Hepatocyte (in vitro differentiated cells): ENCODE measurements at regions not wholly inside any gene's neighbourhood (a gene's known extent, or its start where the extent isn't known, plus 50 kb on each side); places are given as distances from the start of the nearest gene placed in this dataset.

Source experiments
- CTCF ChIP-seq: fragments of 200-600 bp; sonication (generic); IDR thresholded peaks from 2 replicates; pipeline ENCODE4 v1.5.1; 2016; ENCODE audit warnings: antibody characterized with exemption, mild to moderate bottlenecking; ENCODE audit not compliant: poor library complexity
- EZH2 ChIP-seq: fragments of 200-600 bp; sonication (generic); IDR thresholded peaks from 2 replicates; pipeline ENCODE4 v1.6.1; 2016; ENCODE audit warnings: antibody characterized with exemption, mild to moderate bottlenecking, borderline replicate concordance
- EZH2phosphoT487 ChIP-seq: fragments of 200-600 bp; sonication (generic); IDR thresholded peaks from one replicate; pipeline ENCODE4 v1.6.1; 2018; ENCODE audit warnings: antibody characterized with exemption, mild to moderate bottlenecking, low read depth, moderate library complexity; ENCODE audit not compliant: unreplicated experiment, severe bottlenecking

GRCh38 chr17:22138861-22139469, 446.6 kb downstream of the KCNJ18 start:
- no peak for TF ChIP-seq CTCF
- no peak for TF ChIP-seq EZH2phosphoT487
- no peak for TF ChIP-seq EZH2
